ENCODE measurements at regions not wholly inside any gene's neighbourhood (a gene's known extent, or its start where the extent isn't known, plus 50 kb on each side); places are given as distances from the start of the nearest gene placed in this dataset.
A peak's percentile ranks its signal among the peaks of the same experiment; 100 is the strongest.

DNA sequence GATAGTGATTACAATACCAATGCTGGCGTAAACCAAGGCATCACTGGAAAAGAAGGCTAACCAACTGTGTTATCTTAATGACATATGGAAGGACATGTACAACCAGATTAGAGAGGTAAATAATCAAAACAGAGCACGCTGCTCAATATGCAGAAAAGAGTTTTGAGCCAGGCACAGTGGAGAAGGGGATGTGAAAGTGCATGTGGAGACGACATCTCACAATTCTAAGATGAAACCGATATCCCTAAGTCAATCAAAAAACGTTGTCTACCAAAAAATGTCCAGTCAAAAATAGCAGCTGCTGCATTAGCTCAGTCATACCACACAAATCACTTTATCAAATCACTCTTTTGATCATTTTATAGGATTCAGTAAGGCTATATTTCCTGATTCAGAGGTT is 116.3 kb upstream of the OLIG2 start:
- Histone ChIP-seq H3K36me3 (ENCODE audit: low read depth, missing control alignments) (no peaks in the 10 kb centered on the region), H3K27ac (no peak overlapping the region), H3K4me3 (no peak overlapping the region), H3K9me3 (no peaks in the 10 kb centered on the region), H3K4me1 (no peaks in the 10 kb centered on the region), H3K27me3 (no peaks in the 10 kb centered on the region)
- TF ChIP-seq POLR2A (IDR thresholded peaks at IDR 0.05): no peak
- TF ChIP-seq, protein P1, sequence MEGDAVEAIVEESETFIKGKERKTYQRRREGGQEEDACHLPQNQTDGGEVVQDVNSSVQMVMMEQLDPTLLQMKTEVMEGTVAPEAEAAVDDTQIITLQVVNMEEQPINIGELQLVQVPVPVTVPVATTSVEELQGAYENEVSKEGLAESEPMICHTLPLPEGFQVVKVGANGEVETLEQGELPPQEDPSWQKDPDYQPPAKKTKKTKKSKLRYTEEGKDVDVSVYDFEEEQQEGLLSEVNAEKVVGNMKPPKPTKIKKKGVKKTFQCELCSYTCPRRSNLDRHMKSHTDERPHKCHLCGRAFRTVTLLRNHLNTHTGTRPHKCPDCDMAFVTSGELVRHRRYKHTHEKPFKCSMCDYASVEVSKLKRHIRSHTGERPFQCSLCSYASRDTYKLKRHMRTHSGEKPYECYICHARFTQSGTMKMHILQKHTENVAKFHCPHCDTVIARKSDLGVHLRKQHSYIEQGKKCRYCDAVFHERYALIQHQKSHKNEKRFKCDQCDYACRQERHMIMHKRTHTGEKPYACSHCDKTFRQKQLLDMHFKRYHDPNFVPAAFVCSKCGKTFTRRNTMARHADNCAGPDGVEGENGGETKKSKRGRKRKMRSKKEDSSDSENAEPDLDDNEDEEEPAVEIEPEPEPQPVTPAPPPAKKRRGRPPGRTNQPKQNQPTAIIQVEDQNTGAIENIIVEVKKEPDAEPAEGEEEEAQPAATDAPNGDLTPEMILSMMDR (IDR thresholded peaks at IDR 0.05): no peak
- 79 to 84% methylated on average over 5 of the region's 5 CpGs for WGBS, 2 donors
- intact Hi-C loops (cut with DNase I; ENCODE audit: low total_unique reads): no loop called here
- DNase-seq: no peak

DNA sequence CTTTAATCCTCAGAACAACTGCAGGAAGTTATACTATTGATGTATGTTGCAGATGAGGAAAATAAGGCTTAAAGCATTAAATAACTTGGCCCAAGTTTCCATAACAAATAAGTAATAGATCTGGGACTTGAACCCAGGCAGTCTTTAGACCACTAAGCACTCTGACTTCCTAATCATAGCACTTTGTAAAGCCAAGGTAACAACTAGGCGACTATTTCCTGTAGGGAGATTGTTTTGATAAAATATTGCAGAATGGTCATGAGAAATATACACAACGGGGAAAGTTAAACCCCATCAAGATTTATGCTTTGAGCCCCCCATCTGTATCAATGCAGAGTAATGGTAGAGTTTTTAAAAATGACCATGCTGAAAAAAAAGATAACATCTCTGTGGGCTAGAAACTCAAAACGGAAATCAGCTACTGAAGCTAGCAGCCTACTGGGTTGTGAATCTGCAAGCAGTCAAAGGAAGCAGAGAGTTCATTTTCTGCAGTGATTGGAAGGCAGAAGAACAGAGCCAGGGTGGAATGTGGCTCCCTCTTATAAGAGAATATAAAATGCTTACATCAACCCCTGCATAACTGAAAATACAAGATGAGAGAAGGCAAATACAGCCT is 111.2 kb upstream of the OLIG2 start:
- 61 to 68% methylated on average over 3 of the region's 3 CpGs for WGBS, 2 donors
- H3K27me3 ChIP-seq: no peaks in the 10 kb centered on the region
- TF ChIP-seq, protein P1 (IDR thresholded peaks at IDR 0.05): no peak
- no peak for TF ChIP-seq POLR2A (IDR thresholded peaks at IDR 0.05)
- no peaks in the 10 kb centered on the region for H3K36me3 ChIP-seq (ENCODE audit: low read depth, missing control alignments)
- H3K4me1 ChIP-seq: peaks cover 26% of the 10 kb centered on the region
- intact Hi-C loops (cut with DNase I; ENCODE audit: low total_unique reads): no loop called here
- no peak for DNase-seq
- H3K9me3 ChIP-seq: no peaks in the 10 kb centered on the region
- H3K4me3 ChIP-seq: no peak overlapping the region
- no peak overlapping the region for H3K27ac ChIP-seq

DNA sequence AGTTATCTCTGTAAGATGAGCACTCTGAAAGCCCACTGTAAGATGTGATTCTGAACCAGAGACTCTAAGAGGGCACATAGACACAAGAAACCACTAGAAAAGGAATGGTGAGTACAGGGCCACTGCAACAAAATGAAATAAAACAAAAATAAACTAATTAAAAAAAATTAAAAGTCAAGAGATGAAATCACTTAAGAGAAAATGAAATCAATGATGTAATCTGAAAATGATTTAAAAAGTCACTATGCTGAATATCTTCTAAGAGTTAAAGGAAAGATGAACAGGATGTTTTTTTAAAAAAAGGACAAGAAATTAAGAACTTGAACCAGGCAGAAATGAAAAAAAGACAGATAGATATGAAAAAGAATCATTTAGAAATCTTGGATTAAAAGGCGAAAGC is 110.6 kb upstream of the OLIG2 start:
- H3K4me3 ChIP-seq: no peak overlapping the region
- intact Hi-C loops (cut with DNase I; ENCODE audit: low total_unique reads): no loop called here
- H3K9me3 ChIP-seq: no peaks in the 10 kb centered on the region
- DNase-seq: no peak
- WGBS, 2 donors: 80 to 86% methylated on average over 1 of the region's 1 CpG
- no peak for TF ChIP-seq POLR2A (IDR thresholded peaks at IDR 0.05)
- TF ChIP-seq, protein P1 (IDR thresholded peaks at IDR 0.05): no peak
- H3K36me3 ChIP-seq (ENCODE audit: low read depth, missing control alignments): no peaks in the 10 kb centered on the region
- H3K27me3 ChIP-seq: no peaks in the 10 kb centered on the region
- H3K4me1 ChIP-seq: peaks cover 26% of the 10 kb centered on the region
- no peak overlapping the region for H3K27ac ChIP-seq

DNA sequence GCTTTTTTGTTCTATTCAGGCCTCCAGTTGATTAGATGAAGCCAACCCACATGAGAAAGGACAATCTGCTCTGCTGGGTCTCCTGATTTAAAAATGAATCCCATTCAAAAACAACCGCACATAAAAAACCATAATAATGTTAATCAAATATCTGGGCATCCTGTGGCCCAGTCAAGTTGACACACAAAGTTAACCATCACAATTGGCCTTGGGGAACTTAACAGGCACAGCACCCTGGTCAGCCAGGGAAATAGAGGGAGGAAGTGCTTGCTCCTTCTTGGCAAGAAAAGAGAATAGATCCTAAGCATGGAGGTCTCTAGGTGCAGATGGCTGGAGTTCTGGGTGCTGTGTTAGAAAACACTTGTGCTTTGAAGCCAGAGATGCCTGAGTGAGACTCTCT is 109.6 kb upstream of the OLIG2 start:
- H3K36me3 ChIP-seq (ENCODE audit: low read depth, missing control alignments): no peaks in the 10 kb centered on the region
- no peak overlapping the region for H3K4me3 ChIP-seq
- intact Hi-C loops (cut with DNase I; ENCODE audit: low total_unique reads): no loop called here
- no peaks in the 10 kb centered on the region for H3K9me3 ChIP-seq
- peaks cover 26% of the 10 kb centered on the region for H3K4me1 ChIP-seq
- H3K27me3 ChIP-seq: no peaks in the 10 kb centered on the region
- no peak for DNase-seq
- TF ChIP-seq POLR2A (IDR thresholded peaks at IDR 0.05): no peak
- no peak overlapping the region for H3K27ac ChIP-seq
- WGBS, 2 donors: 83 to 87% methylated on average over 1 of the region's 1 CpG

DNA sequence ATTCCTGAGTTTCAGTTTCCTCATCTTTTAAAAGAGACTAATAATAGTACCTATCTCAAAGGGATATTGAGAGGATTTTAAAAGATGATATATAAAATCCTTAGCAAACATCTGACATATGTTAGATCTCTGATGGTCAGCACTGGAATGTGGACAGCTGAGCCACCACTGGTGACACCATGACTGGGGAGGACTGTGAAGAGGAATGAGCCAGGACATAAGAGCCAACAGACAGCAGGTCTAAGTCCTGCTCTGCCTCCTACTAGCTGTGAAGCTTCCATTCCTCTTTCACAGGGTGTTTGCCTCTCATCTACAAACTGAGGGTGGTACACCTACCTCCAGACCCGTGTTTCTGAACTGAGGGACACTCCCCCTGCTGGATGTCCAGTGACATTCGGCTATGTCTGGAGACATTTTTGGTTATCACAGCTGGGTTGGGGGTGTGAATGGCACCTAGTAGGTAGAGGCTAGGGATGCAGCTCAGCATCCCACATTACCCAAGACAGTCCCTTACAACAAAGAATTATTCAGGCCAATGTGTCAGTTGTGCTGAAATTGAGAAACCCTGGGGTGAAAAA is 109.1 kb upstream of the OLIG2 start:
- WGBS, 2 donors: 60 to 61% methylated on average over 2 of the region's 2 CpGs
- intact Hi-C loops (cut with DNase I; ENCODE audit: low total_unique reads): no loop called here
- Histone ChIP-seq H3K36me3 (ENCODE audit: low read depth, missing control alignments) (no peaks in the 10 kb centered on the region), H3K27me3 (no peaks in the 10 kb centered on the region), H3K4me3 (no peak overlapping the region), H3K27ac (peak overlapping the region; percentile 44 to 85), H3K9me3 (no peaks in the 10 kb centered on the region), H3K4me1 (peaks cover 26% of the 10 kb centered on the region)
- no peak for DNase-seq
- no peak for TF ChIP-seq POLR2A (IDR thresholded peaks at IDR 0.05)
- TF ChIP-seq, protein P1 (IDR thresholded peaks at IDR 0.05): no peak
